GM19463 (cell line): ENCODE measurements at regions not wholly inside any gene's neighbourhood (a gene's known extent, or its start where the extent isn't known, plus 50 kb on each side); places are given as distances from the start of the nearest gene placed in this dataset.
A peak's percentile ranks its signal among the peaks of the same experiment; 100 is the strongest.

Experiments
- ATAC-seq: cut with Tn5 transposase; IDR thresholded peaks from one replicate; pipeline ENCODE4 v1.9.1; 2021; ENCODE audit warnings: mild to moderate bottlenecking, moderate library complexity; ENCODE audit not compliant: unreplicated experiment

GRCh38 chr2:153043385-153043784 is 325.0 kb downstream of the ARL6IP6 start:
- no peak for ATAC-seq

- ATAC-seq: no peak
Measured at GRCh38 chr2:153028626-153029025, 310.2 kb downstream of the ARL6IP6 start.

DNA sequence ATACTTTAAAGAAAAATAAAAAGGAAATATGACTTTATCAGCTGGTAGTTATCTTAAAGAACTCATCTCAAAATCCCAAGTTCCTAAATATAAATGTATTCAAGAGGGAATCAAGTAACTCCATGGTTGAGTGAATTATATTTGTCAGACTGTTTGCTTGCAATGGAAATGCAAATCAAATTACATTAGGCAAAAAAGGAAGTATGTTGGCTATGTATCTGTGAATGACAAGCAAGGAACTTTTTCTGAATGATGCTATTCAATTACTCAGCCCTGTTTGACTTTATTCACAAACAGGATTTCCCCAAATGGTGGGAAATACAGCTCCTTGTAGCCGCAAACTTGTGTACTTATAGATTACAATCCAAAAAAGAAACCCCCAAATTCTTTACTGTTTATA is 309.1 kb downstream of the ARL6IP6 start:
- ATAC-seq: no peak

GRCh38 chr2:153020201-153020600 is 301.8 kb downstream of the ARL6IP6 start:
- ATAC-seq: no peak

- ATAC-seq: peak; percentile 30
Measured at GRCh38 chr2:153005071-153005730, 286.8 kb downstream of the ARL6IP6 start.

DNA sequence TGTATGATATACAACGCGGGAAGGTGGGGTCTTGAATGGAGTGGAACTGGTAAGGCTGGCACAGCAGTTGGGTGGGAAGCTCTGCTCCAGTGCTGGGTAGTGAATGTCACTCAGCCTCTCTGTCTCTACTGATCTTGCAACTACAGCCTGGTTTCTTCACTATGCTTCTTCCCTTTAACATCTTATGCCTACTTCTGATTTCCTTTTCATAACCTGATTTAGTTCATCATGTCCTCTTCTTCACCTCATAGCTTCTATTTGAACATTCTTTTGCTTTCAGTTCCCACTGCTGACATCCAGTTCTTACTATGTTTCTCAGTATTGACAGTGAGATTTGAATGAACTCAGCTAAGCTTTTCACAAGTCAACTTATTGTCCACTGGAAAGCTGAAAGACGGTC is 286.2 kb downstream of the ARL6IP6 start:
- ATAC-seq: peak; percentile 48

GRCh38 chr2:152974146-152974545 is 255.7 kb downstream of the ARL6IP6 start:
- no peak for ATAC-seq

DNA sequence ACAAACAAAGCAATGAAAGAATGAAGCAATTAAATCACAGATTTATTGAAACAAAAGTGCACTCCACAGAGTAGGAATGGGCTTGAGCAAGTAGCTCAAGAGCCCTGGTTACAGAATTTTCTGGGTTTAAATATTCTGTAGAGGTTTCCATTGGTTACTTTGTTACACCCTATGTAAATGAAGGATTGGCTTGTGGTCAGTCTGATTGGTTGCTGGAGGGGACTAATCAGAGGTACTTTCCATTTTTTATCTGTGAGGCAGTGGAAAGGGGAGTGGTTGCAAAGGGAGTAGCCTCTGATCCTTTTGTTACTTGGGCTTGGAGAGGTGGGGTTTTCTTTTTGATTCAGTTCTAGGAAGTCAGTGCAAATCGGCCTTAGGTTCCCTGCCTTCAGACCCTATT is 253.3 kb downstream of the ARL6IP6 start:
- no peak for ATAC-seq

DNA sequence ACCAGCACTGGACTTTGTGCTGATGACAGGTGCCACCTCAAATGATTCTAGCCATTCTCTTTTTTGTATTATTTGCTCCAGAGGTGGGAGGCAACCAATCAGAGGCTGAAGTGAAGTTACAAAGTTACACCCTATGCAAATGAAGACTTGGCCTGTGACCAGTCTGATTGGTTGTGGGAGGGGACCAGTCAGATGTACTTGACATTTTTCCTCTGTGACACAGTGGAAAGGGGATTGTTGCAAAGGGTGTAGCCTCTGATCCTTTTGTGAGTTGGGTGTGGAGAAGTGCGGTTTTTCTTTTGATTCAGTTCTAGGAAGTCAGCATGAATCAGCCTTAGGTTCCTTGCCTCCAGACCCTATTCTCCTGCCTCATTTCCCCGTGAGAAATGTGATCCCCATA is 244.0 kb downstream of the ARL6IP6 start:
- no peak for ATAC-seq

GRCh38 chr2:152961351-152961750 is 242.9 kb downstream of the ARL6IP6 start:
- ATAC-seq: no peak

- no peak for ATAC-seq
Measured at GRCh38 chr2:152950126-152950525, 231.7 kb downstream of the ARL6IP6 start.

- no peak for ATAC-seq
Measured at GRCh38 chr2:152944099-152944498, 225.7 kb downstream of the ARL6IP6 start.

DNA sequence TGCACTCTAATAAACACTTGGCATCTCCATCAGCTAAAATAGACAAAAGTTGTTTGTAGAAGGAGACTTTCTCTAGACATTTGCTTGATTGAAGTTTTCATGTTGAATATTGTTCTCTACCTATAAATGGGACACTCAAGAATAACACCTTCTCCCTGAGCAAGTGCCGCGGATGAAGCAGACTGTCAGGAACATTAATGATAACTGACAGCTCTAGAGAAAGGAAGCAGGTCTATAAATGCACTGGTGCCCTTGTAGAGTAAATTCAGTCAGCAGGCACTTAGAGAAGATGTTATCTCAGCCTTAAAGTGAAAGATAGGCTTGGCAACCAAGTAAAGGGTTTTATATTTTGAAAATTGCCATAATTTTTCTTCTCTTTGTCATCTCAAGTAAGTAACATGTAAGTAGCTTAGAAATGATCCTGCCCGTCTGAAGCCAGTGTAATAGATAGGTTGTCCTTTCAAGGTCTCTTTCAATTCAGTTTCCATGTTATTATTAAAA is 224.6 kb downstream of the ARL6IP6 start:
- no peak for ATAC-seq

GRCh38 chr2:152930501-152930900 is 212.1 kb downstream of the ARL6IP6 start:
- ATAC-seq: no peak

- ATAC-seq: no peak
Measured at GRCh38 chr2:152929628-152930027, 211.2 kb downstream of the ARL6IP6 start.

- ATAC-seq: peak; percentile 86
Measured at GRCh38 chr2:152925547-152926448, 207.4 kb downstream of the ARL6IP6 start.

- no peak for ATAC-seq
Measured at GRCh38 chr2:152924722-152925121, 206.3 kb downstream of the ARL6IP6 start.

- no peak for ATAC-seq
Measured at GRCh38 chr2:152924219-152924618, 205.8 kb downstream of the ARL6IP6 start.

GRCh38 chr2:152920846-152921245 is 202.4 kb downstream of the ARL6IP6 start:
- no peak for ATAC-seq

DNA sequence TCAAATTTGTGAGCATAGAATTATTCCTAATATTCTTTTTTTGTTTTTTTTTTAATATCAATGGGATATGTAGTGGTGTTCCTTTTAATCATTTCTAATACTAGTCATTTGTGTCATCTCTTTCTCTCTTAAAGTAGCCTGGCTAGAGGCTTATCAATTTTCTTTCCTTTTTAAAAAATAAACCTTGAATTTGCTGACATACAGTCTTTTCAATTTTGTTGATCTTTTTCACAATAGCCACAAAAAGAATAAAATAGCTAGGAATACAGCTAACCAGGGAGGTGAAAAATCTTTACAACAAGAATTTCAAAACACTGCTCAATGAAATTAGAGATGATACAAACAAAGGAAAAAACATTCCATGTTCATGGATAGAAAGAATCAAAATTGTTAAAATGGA is 192.6 kb downstream of the ARL6IP6 start:
- ATAC-seq: no peak

GRCh38 chr2:152907046-152907445 is 188.6 kb downstream of the ARL6IP6 start:
- ATAC-seq: no peak

DNA sequence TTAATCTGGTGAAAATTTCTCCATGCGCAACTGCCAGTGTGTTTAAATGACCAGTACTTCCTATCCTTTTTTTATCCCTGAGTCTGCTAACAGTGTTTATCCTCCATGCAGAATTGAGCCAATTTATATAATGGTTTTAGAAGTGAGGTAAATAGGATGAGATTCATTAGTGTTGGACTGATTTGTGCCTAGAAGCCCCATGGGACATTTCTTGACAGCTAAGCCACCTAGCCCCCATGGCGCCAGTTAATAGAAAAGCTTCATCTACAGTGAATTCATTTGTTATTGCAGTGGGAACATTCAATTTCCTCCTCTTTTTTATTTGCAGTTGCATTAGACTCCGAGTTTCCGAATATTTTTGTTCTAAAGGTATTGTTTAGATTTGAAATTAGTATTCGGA is 175.6 kb downstream of the ARL6IP6 start:
- no peak for ATAC-seq
